Adrenal gland (tissue), 5 donors: ENCODE measurements at regions not wholly inside any gene's neighbourhood (a gene's known extent, or its start where the extent isn't known, plus 50 kb on each side); places are given as distances from the start of the nearest gene placed in this dataset.

Experiments
- CTCF ChIP-seq, 6 experiments: fragments of 450-650 bp in 4 of 6; fragments of 200-600 bp in 2 of 6; sonication (generic) in 1 of 6; IDR thresholded peaks; 1 replicate in 5 of 6; 2 replicates in 1 of 6; pipeline versions ENCODE4 v1.5.1 to v1.8.0; 2016 to 2021; ENCODE audit warnings: antibody characterized with exemption in 6 of 6, mild to moderate bottlenecking in 2 of 6, moderate library complexity in 1 of 6
- POLR2A ChIP-seq, 2 donors: fragments of 450-650 bp; IDR thresholded peaks; one replicate each; pipeline ENCODE4 v1.6.1; 2017; ENCODE audit warnings: antibody characterized with exemption in 2 of 2, mild to moderate bottlenecking in 2 of 2, moderate library complexity in 1 of 2
- donor health status: DM: no; HTN: no; CAD: no.

- peak in 1 of 6 experiments; percentile 18 for TF ChIP-seq CTCF (IDR thresholded peaks at IDR 0.05)
- no peak for TF ChIP-seq POLR2A (IDR thresholded peaks at IDR 0.05)
These were observed 424.9 kb upstream of the ZNF385D start for GRCh38 chr3:22175947-22176346.
